Left ventricle myocardium superior (tissue), 1 donor: ENCODE measurements at regions not wholly inside any gene's neighbourhood (a gene's known extent, or its start where the extent isn't known, plus 50 kb on each side); places are given as distances from the start of the nearest gene placed in this dataset.
"Not testable (repeated sequence)": the region's sequence is repeated elsewhere in the genome, so short reads cannot be mapped to it uniquely, and the experiment has no call there.

Experiments
- ATAC-seq: fragments of 200-7000 bp; cut with Tn5 transposase; one replicate; pipeline ENCODE4 v1.9.1; 2020; ENCODE audit warnings: mild to moderate bottlenecking, moderate library complexity
- DNase-seq: peaks from one replicate; pipeline ENCODE4 v3.0.0-alpha.2; 2020
- intact Hi-C: fragments of 100-400 bp; cut with micrococcal nuclease; formaldehyde crosslinking; loops from one replicate; pipeline ENCODE4 v1.11.0; 2022
- donor health status: DM: no; HTN: yes; CAD: no; lungs with severe emphysema.

- intact Hi-C loops: no loop called here
- DNase-seq: peak; percentile 73
- peak; percentile 99 for ATAC-seq
Measured at GRCh38 chr7:39758234-39758970, 135.0 kb downstream of the RALA start.

GRCh38 chr7:39761449-39761848 lies 138.1 kb downstream of the RALA start:
- DNase-seq: no peak
- ATAC-seq: no peak
- intact Hi-C loops: no loop called here

GRCh38 chr7:39762466-39762865 lies 139.1 kb downstream of the RALA start:
- ATAC-seq, DNase-seq, intact Hi-C loops: not testable (repeated sequence)

- ATAC-seq, DNase-seq, intact Hi-C loops: not testable (repeated sequence)
Measured at GRCh38 chr7:39762881-39763280, 139.5 kb downstream of the RALA start.

- DNase-seq, intact Hi-C loops, ATAC-seq: not testable (repeated sequence)
Measured at GRCh38 chr7:39765833-39766232, 142.5 kb downstream of the RALA start.

GRCh38 chr7:39768439-39768838 lies 145.1 kb downstream of the RALA start:
- ATAC-seq, DNase-seq, intact Hi-C loops: not testable (repeated sequence)

- ATAC-seq, intact Hi-C loops, DNase-seq: not testable (repeated sequence)
Measured at GRCh38 chr7:39774341-39774851, 151.0 kb downstream of the RALA start.

GRCh38 chr7:39781557-39781956 lies 158.2 kb downstream of the RALA start:
- ATAC-seq, DNase-seq, intact Hi-C loops: not testable (repeated sequence)

GRCh38 chr7:39786440-39786839 lies 163.1 kb downstream of the RALA start:
- DNase-seq, ATAC-seq, intact Hi-C loops: not testable (repeated sequence)

GRCh38 chr7:39791035-39791434 lies 159.0 kb upstream of the CDK13 start:
- intact Hi-C loops, ATAC-seq, DNase-seq: not testable (repeated sequence)

- ATAC-seq, intact Hi-C loops, DNase-seq: not testable (repeated sequence)
Measured at GRCh38 chr7:39791911-39792310, 158.1 kb upstream of the CDK13 start.

GRCh38 chr7:39793026-39793425 lies 157.0 kb upstream of the CDK13 start:
- ATAC-seq, intact Hi-C loops, DNase-seq: not testable (repeated sequence)

- DNase-seq, intact Hi-C loops, ATAC-seq: not testable (repeated sequence)
Measured at GRCh38 chr7:39793851-39794250, 156.2 kb upstream of the CDK13 start.

- DNase-seq, ATAC-seq, intact Hi-C loops: not testable (repeated sequence)
Measured at GRCh38 chr7:39796947-39797346, 153.1 kb upstream of the CDK13 start.

GRCh38 chr7:39798077-39798476 lies 152.0 kb upstream of the CDK13 start:
- DNase-seq, ATAC-seq, intact Hi-C loops: not testable (repeated sequence)

- no peak for ATAC-seq
- DNase-seq: no peak
- intact Hi-C loops: no loop called here
Measured at GRCh38 chr7:39808796-39809481, 141.1 kb upstream of the CDK13 start.

- no peak for ATAC-seq
- intact Hi-C loops: no loop called here
- no peak for DNase-seq
Measured at GRCh38 chr7:39810204-39810642, 139.8 kb upstream of the CDK13 start.

GRCh38 chr7:39810710-39811109 lies 139.3 kb upstream of the CDK13 start:
- intact Hi-C loops: no loop called here
- DNase-seq: no peak

GRCh38 chr7:39811161-39811614 lies 138.9 kb upstream of the CDK13 start:
- intact Hi-C loops: no loop called here
- DNase-seq: no peak
- no peak for ATAC-seq

More at GRCh38 chr7:39810710-39811109, 139.3 kb upstream of the CDK13 start:
- no peak for ATAC-seq
